Esophagus squamous epithelium (tissue), 4 donors: ENCODE measurements at regions not wholly inside any gene's neighbourhood (a gene's known extent, or its start where the extent isn't known, plus 50 kb on each side); places are given as distances from the start of the nearest gene placed in this dataset.

Experiments
- POLR2A ChIP-seq, 4 donors: fragments of 450-650 bp; IDR thresholded peaks; one replicate each; pipeline ENCODE4 v1.6.1; 2017; ENCODE audit warnings: antibody characterized with exemption in 4 of 4, mild to moderate bottlenecking in 4 of 4, moderate library complexity in 3 of 4
- TF ChIP-seq, protein P1 (sequence below), 6 experiments: fragments of 450-650 bp in 4 of 6; fragments of 200-600 bp in 2 of 6; sonication (generic) in 2 of 6; IDR thresholded peaks; one replicate each; pipeline ENCODE4 v1.5.1; 2016 to 2019; ENCODE audit warnings: antibody characterized with exemption in 6 of 6, mild to moderate bottlenecking in 4 of 6, moderate library complexity in 4 of 6

GRCh38 chr18:24773101-24773500 lies 312.7 kb downstream of the HRH4 start:
- TF ChIP-seq, protein P1, sequence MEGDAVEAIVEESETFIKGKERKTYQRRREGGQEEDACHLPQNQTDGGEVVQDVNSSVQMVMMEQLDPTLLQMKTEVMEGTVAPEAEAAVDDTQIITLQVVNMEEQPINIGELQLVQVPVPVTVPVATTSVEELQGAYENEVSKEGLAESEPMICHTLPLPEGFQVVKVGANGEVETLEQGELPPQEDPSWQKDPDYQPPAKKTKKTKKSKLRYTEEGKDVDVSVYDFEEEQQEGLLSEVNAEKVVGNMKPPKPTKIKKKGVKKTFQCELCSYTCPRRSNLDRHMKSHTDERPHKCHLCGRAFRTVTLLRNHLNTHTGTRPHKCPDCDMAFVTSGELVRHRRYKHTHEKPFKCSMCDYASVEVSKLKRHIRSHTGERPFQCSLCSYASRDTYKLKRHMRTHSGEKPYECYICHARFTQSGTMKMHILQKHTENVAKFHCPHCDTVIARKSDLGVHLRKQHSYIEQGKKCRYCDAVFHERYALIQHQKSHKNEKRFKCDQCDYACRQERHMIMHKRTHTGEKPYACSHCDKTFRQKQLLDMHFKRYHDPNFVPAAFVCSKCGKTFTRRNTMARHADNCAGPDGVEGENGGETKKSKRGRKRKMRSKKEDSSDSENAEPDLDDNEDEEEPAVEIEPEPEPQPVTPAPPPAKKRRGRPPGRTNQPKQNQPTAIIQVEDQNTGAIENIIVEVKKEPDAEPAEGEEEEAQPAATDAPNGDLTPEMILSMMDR (IDR thresholded peaks at IDR 0.05): no peak
- TF ChIP-seq POLR2A (IDR thresholded peaks at IDR 0.05): no peak
